ENCODE measurements at regions not wholly inside any gene's neighbourhood (a gene's known extent, or its start where the extent isn't known, plus 50 kb on each side); places are given as distances from the start of the nearest gene placed in this dataset.

DNA sequence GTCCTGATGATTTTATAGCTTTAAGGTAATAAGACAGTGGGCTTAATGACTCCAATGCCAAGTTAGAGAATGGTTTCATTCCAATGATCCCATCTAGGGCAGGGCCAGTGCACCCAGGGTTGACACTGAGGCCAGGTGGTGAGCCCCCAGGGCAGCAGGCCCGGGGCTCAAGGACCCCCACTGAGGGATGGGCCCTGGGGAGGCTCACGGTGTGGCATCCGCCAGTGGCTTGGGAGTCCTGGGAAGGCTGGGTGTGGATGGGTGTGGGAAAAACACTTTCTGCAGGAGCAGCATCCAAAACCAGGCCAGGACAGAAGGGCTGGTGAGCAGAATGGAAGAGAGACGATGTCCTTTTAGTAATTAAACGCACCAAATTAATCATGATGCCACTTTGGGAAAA lies 626.3 kb downstream of the TBC1D22A start:
- DNase-seq (ENCODE audit: low spot score) (no peak), FAIRE-seq (no peak)

GRCh38 chr22:47388331-47388730 lies 625.9 kb downstream of the TBC1D22A start:
- no peak for FAIRE-seq
- no peak for DNase-seq (ENCODE audit: low spot score)

DNA sequence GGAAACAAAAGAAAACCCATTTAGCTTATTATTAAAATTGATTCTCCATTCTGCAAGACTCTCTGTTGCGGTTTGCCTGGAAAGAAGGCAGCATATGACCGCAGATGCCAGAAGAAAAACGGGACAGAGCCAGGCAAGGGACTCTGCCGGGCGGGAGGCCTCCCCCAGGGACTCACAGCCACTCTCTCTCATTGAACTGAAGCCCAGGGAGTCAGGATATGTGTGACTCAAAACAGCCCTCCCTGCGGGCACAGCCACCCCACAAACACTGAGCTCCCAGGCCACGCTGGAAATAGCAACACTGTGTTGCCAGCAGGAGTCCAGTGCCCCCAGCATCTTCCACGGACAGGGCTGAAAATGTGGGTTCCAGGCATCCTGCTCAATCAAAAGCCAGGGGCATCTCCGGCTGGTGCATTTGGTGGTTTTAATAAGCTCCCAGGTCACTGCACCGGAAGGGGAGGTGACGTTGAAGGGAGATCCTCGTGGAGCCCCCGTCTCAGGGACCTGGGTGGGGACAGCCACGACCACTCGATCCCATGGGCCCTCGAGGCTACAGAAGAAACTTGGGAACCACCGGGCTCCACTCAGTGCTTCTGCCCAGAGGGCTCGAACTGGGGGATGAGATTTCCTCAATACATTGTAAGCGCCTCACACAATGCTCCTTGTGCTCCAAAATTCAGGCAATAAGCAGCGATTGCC lies 624.5 kb downstream of the TBC1D22A start:
- FAIRE-seq (no peak), DNase-seq (ENCODE audit: low spot score) (no peak)

DNA sequence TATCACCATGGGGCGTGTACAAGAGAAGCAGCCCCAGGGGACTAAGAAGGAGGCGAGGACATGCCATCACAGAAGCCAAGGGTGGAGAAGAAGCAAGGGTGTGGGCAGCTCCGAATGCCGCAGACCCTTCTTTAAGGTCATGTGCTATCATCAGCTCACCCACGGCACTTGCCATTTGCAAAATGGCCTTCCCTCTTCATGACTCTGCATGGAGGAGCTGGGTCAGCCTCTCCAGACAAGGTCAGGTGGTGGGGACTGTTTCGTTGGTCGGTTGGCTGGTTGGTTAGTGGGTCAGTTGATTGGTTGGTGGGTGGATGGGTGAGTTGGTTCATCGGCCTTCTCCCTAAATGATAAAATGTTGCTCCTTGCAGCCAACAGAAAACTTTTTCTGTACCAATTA lies 622.5 kb downstream of the TBC1D22A start:
- DNase-seq (ENCODE audit: low spot score) = no peak
- FAIRE-seq = no peak

DNA sequence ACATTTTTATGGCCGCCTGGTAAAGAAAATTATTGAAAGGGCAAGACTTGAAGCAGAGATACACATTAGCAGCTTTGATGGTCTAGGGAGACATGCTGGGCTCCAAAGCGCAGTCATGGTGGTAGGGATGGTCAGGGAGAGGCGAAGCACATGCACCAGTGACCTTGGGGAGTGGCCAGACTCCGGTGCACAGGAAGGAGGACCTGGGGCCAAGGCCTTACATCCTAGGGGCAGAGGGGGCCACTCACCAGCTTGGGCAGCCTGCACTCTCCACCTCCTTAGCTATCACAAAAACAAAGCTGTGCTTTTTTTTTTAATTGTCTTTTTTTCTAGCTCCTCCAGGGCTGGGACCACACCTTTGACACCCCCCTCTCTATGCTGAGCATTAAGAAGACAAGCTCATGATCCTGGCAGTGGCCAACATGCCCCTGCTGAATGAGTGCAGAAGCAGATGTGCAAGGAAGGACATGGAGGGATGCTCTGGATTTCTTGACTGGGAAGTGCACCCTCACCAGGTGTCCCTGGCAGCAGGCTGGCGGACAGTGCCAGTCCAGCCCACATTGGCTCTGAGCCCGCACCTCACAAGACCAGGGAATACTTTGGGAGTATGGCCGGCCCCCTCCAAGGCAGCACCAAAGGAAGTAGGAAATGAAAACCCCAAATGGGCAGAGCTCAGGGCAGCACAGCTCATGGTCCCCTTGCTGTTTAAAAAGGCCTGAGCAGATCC lies 619.9 kb downstream of the TBC1D22A start:
- FAIRE-seq = no peak
- no peak for DNase-seq (ENCODE audit: low spot score)

DNA sequence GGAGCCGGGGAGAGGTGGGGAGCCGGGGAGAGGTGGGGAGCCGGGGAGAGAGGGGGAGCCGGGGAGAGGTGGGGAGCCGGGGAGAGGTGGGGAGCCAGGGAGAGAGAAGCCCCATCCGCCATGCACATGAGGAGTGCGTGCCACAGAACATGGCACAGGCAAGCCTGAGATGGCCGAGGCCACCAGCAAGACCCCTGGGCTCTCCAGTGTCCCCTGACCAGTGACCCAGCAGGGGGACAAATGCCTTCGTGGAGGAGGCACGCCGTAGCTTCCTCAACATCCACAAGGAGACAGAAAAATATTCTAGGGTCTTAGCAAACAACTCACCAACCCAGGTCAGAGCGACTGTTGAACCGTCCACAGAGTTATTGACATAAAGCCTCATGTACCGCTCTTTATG lies 618.8 kb downstream of the TBC1D22A start:
- no peak for DNase-seq (ENCODE audit: low spot score)
- no peak for FAIRE-seq

DNA sequence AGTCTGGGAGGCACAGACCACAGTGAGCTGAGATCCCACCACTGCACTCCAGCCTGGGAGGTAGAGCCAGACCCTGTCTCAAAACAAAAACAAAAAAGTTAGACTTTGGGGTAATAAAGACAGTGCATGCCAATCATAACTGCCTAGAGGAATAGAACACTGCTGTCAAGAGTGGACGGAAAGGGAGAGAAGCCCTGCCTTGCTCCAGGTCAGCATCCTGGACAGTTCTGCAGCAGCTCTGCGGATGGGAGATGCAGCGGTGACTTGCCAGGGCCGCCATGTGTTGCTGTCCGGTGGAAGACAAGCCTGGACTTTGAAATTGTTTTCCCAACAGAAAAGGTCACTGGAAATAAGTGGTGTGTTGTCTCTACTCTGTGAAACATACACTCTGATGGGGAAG lies 618.2 kb downstream of the TBC1D22A start:
- DNase-seq (ENCODE audit: low spot score) (no peak), FAIRE-seq (no peak)

- no peak for FAIRE-seq
- DNase-seq (ENCODE audit: low spot score) = no peak
Observed at GRCh38 chr22:47379037-47379436, 616.6 kb downstream of the TBC1D22A start.

DNA sequence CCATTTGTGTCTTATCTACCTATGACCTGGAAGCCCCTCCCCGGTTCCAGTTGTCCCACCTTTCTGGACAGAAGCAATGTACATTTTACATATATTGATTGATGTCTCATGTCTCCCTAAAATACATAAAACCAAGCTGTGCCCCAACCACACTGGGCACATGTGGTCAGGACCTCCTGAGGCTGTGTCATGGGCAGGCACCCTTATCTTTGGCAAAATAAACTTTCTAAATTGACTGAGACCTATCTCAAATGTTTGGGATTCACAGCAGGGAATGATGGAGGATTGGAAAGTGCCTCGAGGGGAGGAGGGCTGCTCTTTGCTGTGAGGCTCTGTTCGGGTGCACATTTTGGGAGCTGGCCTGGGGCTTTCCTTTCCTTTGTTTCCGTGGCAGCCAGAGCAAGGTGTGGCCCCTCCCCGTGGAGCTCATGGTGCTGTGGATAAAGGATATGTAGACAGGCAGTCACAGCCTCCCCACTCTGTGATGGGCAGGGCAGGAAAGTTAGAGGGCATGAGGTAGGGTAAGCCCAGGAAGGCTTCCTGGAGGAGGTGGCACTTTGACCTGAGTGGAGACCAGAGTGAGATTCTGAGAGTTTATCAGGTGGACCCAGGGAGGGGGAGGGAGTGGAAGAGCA lies 615.6 kb downstream of the TBC1D22A start:
- DNase-seq (ENCODE audit: low spot score) = no peak
- no peak for FAIRE-seq

- no peak for FAIRE-seq
- no peak for DNase-seq (ENCODE audit: low spot score)
Observed at GRCh38 chr22:47376901-47377505, 614.6 kb downstream of the TBC1D22A start.

- DNase-seq (ENCODE audit: low spot score) = no peak
- FAIRE-seq = no peak
Observed at GRCh38 chr22:47376322-47376700, 613.9 kb downstream of the TBC1D22A start.

DNA sequence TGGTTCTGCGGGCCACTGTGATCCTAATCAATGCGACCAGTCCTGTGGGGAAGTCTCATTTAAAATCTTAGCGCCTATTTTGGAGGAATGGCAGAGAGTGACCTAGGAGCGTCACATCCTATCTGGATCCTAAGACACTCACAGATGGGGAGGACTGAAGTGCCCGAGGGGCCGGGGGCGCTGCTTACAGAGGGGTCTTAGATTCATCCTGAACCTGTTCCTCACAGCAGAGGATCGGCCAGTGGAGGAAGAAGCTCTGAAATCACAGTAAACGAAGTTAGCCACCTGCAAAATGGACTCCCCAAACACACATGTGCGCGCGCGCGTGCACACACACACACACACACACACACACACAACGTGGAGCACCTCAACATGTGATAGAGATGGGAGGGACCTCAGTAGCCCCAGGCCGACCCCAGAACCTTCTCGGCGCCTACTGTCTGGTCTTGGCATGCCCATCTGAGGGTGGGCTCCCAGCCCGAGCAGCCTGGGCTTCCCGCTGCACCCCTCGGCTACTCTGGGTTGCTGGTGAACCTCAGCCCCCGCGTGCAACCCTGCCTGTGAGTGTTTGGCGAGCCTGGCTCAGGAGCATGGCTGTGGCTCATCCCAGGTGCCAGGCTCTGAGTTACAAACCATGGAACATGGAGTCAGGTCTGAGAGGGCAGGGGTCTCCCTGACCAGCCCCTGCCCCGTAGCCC lies 613.3 kb downstream of the TBC1D22A start:
- DNase-seq (ENCODE audit: low spot score) = no peak
- no peak for FAIRE-seq

DNA sequence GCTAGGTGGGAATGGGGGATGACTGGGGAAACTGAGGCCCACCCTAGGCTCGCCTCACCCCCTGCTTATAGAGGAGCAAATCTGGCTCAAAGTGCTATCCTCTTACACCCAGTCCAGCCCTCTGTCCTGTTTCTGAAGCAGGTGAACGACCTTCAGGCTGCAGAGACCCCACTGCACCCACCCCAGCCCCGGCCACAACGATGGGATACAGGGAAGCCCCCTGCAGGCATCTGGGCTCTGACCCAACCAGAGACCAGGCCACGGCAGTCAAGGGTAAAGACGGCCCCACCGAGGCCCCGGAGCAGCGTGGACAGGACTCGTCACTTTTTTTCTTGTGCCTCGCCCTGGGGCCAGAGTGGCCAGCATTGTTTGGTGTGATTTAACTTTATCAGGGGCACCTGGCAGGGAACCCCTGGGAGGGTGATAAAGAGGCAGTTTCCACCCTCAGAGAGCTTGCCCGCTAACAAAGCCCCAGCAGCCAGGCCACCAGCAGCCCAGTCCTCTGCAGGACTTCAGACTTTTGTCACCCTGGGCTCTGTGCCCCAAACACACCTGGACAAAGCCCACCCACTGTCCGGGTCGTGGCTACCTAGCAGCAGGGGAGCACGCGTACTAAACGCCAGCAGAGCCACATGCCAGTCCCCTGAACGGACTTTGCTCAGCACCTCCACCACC lies 612.6 kb downstream of the TBC1D22A start:
- FAIRE-seq (no peak), DNase-seq (ENCODE audit: low spot score) (no peak)

- DNase-seq (ENCODE audit: low spot score) (no peak), FAIRE-seq (no peak)
Observed at GRCh38 chr22:47374273-47374771, 611.9 kb downstream of the TBC1D22A start.

GRCh38 chr22:47373648-47374272 lies 611.3 kb downstream of the TBC1D22A start:
- FAIRE-seq (no peak), DNase-seq (ENCODE audit: low spot score) (no peak)

DNA sequence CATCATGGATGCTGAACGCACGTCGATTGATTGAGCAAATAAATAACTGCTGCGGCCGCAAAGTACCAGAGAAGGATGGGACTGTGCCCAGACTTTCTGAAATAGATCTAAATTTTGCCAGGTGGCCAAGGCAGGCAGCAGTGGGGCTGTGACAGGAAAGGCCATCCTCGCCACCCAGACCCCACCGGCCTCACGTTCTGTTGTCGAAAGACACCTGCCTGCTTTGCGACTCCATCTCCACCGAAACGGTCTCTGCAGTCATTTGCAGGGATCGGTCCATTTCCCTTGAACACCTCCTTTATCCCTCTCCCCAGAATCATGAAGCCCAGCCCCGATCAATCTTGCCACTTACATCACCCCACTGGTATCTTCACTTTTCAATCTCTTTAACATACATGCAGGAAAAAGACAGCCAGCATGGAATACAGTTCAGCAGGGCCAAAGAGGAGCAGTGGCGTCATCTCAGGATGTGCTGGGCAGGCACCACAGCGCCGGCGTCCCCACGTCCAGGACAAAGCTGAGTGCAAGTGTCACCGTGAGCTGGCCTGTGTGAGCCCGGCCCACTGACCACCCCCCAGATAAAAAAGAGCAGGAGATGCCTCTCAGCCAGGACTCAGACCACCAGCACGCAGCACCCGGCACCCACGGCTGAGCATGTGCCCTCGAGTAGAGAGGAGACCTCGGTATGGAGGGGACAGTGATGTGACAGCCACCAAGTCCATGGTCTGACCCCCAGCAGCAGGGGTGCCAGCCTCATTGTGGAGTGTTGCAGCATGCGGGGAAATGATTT lies 610.3 kb downstream of the TBC1D22A start:
- no peak for DNase-seq (ENCODE audit: low spot score)
- no peak for FAIRE-seq

DNA sequence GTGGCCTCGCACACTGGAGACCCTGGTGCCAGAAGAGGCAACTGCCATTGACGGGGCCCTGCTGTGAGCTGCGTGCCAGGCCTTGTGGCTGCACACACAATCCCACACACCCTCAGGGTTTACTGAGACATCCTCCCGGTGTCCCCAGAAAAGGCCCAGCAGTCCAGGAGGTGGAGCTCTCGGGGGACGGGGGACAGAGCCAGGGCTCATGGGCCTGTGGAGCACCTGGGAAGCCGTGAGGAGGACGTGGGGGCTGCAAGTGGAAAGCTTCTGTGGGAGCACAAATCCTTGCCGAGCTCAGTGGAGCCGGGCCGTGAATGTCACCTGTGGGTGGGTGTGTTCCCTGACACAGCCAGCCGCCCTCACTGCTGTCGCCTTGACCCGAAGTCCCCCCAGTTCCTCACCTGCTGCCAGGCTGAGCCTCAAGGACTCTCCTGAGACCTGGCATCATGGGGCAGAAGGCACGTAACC lies 609.7 kb downstream of the TBC1D22A start:
- FAIRE-seq = no peak
- DNase-seq (ENCODE audit: low spot score) = no peak

GRCh38 chr22:47371263-47372090 lies 609.0 kb downstream of the TBC1D22A start:
- FAIRE-seq = no peak

More at GRCh38 chr22:47371263-47372090, 609.0 kb downstream of the TBC1D22A start:
- DNase-seq (ENCODE audit: low spot score) = no peak

Measured in RCC 7860 (cell line).